MG63 (cell line): ENCODE measurements at regions not wholly inside any gene's neighbourhood (a gene's known extent, or its start where the extent isn't known, plus 50 kb on each side); places are given as distances from the start of the nearest gene placed in this dataset.

Experiments
- DNase-seq: peaks from one replicate; pipeline ENCODE4 v3.0.0-alpha.2; 2020
- H3K27me3 ChIP-seq: fragments of 250-450 bp; sonication (Bioruptor Pico); 2 replicates; pipeline ENCODE4 v1.5.1; 2020; ENCODE audit warnings: mild to moderate bottlenecking, moderate library complexity
- H3K36me3 ChIP-seq: fragments of 250-450 bp; sonication (Bioruptor Pico); 2 replicates; pipeline ENCODE4 v1.5.1; 2020; ENCODE audit warnings: mild to moderate bottlenecking, moderate library complexity
- H3K4me3 ChIP-seq: fragments of 250-450 bp; sonication (Bioruptor Pico); 2 replicates; pipeline ENCODE4 v1.5.1; 2020; ENCODE audit warnings: mild to moderate bottlenecking, moderate library complexity
- H3K9me3 ChIP-seq: fragments of 250-450 bp; sonication (Bioruptor Pico); 2 replicates; pipeline ENCODE4 v1.5.1; 2020; ENCODE audit warnings: mild to moderate bottlenecking, moderate library complexity

DNA sequence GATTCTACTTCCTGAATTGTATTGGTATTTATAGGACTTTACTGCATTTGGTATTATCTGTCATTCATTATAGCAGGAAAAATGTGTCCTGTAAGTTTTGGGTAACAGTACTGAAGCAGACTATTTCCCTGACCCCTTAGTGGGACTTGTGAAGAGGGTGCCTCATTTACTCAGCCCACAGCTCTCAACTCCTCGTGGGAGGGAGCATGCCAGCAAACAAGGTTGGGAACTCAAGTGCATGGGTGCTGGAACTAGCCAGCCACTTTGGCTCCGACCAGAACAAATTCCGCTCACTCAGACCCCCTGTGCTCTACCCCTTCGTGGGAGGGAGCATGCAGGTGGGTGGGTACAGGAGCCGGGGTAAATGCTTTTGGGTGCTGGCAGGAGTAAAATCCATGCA is 1773.5 kb upstream of the WWC1 start:
- Histone ChIP-seq H3K36me3 (no peaks in the 10 kb centered on the region), H3K27me3 (peaks cover 4% of the 10 kb centered on the region; the same call in 1 of the 2 replicates), H3K4me3 (no peak overlapping the region), H3K9me3 (no peaks in the 10 kb centered on the region)
- DNase-seq, result no peak

DNA sequence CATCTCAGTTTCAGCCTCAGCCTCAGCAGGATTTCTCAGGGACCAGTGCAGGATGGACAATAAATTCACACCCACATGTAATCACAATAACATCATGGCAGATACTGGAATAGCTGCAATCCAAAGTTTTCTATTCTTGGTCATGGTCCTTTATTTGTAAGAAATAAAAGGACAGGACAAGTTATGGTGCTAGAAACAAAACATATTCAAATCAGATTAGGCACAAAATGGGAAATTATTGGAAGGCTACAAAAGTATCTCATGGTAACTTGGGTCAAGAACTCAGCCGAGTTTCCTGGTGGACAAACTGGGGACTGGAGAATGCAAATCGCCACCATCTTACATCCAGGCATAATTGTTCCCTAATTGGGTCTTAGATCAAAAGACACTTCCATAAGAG is 1768.2 kb upstream of the WWC1 start:
- Histone ChIP-seq H3K4me3 (no peak overlapping the region), H3K9me3 (no peaks in the 10 kb centered on the region), H3K27me3 (no peaks in the 10 kb centered on the region; the same call in 1 of the 2 replicates), H3K36me3 (no peaks in the 10 kb centered on the region)
- no peak for DNase-seq

DNA sequence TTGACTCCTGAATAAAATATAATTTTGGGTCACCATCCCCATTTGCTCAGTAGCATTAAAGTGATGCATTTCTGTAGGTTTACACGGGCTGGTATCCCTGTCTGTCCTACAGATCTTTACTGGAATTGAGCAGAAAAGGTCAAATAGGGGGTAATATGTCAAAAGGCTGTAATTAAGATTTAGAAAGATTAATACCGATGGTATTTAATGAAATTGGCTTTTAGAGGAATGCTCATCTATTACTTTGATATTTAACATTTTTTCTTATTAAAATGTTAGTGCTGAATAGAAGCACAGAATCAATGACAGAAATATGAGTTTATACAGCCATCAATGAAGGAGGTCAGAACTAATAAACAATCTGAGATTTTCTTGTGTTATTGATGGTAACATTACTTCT is 1762.2 kb upstream of the WWC1 start:
- Histone ChIP-seq H3K27me3 (no peaks in the 10 kb centered on the region), H3K36me3 (no peaks in the 10 kb centered on the region), H3K4me3 (no peak overlapping the region), H3K9me3 (no peaks in the 10 kb centered on the region)
- no peak for DNase-seq

DNA sequence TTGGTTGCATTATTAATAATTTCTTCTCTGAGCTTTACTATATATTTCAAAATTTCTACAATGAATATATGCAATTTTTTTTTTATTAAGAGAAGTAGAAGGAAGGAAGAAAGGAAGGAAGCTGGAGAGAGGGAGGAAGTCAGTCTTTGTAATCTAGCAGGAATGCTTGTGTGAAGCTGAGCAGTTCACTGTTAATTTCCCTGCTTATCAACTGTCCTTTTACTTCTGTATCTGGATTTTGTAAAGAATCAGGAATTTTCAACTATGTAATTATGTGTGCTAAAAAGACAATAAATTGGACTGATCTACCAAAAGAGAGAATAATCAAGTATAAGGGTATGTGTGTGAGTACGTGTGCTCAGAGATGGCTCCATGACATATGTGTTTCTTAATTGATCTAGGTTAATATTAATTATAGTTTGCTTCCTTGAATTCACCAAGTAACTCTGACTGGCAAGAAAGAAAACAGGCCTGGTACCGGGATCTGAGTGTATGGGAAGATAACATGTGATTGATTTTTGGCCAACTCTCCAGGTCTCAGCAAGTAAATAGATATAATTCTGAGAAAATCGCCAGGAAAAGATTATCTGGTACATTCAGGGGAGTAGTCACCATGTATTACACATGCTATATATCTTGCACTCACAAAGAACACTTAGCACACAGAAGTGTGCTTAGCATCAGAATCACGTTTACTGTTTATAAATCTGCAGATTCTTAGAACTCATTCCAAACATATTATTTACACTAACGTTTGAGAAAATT is 1758.8 kb upstream of the WWC1 start:
- no peak for DNase-seq
- no peaks in the 10 kb centered on the region for H3K36me3 ChIP-seq
- H3K4me3 ChIP-seq, result no peak overlapping the region
- no peaks in the 10 kb centered on the region for H3K27me3 ChIP-seq
- no peaks in the 10 kb centered on the region for H3K9me3 ChIP-seq

DNA sequence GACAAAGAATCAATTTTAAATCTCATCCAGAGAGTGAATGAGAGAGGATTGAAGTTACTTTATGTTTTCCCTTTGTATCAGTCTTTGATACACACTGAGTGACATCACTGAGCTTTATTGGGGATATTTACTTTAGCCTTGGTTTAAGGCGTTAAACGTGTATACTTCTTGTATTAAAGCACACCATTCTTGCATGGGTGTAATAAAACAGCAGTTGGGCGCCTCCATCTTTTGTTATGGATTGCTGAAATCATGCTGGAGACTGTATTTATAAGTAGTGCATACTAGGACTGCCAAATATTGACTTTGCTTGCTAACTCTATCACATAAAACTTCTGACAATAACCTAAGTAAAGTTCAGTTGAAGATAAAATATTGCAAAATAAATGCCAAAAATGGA is 1755.8 kb upstream of the WWC1 start:
- no peaks in the 10 kb centered on the region for H3K27me3 ChIP-seq
- no peaks in the 10 kb centered on the region for H3K9me3 ChIP-seq
- no peak for DNase-seq
- no peaks in the 10 kb centered on the region for H3K36me3 ChIP-seq
- H3K4me3 ChIP-seq, result no peak overlapping the region

DNA sequence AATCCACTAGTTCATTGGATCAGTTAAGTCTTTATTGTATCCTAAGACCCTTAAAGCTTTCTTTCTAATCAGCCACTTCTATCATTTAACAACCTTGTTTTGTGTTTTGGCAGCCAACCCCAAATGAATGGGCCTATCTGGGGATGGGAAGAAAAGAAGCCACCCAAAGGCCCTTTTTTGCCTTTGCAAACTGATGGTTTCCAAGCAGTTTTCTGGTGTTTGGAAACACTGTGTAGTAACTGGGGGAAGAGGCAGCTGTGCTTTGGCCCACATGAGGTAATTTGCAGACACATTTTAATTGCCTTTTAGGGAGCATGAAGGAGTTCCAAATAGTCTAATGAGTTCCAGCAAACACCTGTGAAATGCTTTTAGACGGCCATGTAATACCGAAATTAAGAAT is 1751.3 kb upstream of the WWC1 start:
- no peak for DNase-seq
- H3K4me3 ChIP-seq, result no peak overlapping the region
- no peaks in the 10 kb centered on the region for H3K9me3 ChIP-seq
- H3K36me3 ChIP-seq, result no peaks in the 10 kb centered on the region
- H3K27me3 ChIP-seq, result no peaks in the 10 kb centered on the region

DNA sequence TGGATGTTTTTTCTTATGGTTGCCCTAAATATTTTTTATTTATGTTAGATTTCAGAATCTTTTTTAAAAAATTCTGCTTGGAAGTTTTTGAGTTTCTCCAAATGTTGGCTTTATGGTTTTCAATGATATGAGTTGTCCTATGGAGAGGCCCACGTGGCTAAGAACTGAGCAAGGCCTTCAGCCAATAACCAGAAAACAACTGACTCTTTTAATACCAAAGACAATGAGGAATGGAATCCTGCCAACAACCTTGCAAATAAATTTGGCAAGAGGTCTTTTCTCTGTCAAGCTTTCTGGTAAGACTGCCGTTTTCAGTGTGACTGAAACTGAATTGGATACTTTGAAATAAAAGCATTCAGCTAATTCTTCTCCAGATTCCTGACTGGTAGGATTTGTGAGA is 1740.1 kb upstream of the WWC1 start:
- DNase-seq, result no peak
- Histone ChIP-seq H3K4me3 (no peak overlapping the region), H3K9me3 (no peaks in the 10 kb centered on the region), H3K36me3 (no peaks in the 10 kb centered on the region), H3K27me3 (no peaks in the 10 kb centered on the region)

DNA sequence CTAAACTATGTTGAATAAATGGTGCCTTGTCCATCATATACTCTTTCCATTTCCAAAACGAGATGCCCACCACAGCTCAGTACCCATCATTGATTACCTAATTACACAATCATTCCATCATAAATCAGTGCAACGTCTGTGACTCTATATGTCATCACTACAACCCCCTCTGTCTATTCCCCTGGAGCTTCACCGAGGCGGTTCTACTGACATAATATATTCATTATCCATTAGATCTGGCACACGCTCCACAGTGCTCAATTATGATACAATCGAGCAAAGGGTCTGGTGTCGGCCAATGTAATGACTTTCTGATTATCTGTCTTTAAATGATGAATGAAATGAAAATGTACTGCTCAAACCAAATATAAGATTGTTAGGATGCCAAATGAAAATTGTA is 1737.7 kb upstream of the WWC1 start:
- no peak for DNase-seq
- no peak overlapping the region for H3K4me3 ChIP-seq
- H3K9me3 ChIP-seq, result no peaks in the 10 kb centered on the region
- H3K36me3 ChIP-seq, result no peaks in the 10 kb centered on the region
- no peaks in the 10 kb centered on the region for H3K27me3 ChIP-seq

DNA sequence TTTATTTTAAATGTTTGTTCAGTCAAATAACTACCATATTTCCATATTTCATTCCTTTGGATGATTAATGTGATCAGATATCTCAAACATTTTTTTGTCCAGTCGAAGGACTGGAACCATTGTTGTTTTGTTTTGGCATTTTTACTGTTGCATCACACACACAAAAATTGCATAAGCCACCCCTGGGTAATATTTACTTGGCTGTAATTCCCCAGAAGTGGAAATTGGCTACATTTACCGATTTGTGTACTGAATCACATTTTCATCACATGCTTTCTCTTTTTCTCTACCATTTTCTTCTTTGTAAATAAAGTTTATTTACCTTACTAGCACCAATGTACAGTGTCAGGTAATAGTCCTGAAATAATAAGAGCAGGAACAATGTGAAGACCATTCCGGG is 1729.7 kb upstream of the WWC1 start:
- no peak overlapping the region for H3K4me3 ChIP-seq
- H3K36me3 ChIP-seq, result no peaks in the 10 kb centered on the region
- no peak for DNase-seq

DNA sequence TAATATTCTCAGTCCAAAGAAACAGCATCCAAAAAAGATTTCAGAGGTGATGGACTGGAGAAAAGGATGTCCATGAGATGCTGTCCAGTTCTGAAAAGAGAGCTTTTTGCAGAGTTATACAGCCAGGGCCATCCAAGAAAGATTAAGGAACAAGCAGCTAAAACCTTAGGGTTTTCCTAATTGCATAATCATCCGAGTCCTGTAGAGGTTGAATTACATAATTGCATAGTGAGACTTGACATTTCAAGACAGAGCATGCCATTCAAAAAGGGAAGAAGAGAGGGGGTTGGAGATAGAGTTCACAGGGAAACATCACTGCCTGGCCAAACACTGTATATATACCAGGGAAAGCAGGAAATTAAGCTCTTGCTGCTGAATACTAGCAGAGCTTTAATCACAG is 1729.2 kb upstream of the WWC1 start:
- peak; percentile 10 for DNase-seq
- H3K36me3 ChIP-seq, result no peaks in the 10 kb centered on the region
- H3K4me3 ChIP-seq, result no peak overlapping the region
- no peaks in the 10 kb centered on the region for H3K27me3 ChIP-seq
- H3K9me3 ChIP-seq, result no peaks in the 10 kb centered on the region

More for the DNA sequence above, 1729.7 kb upstream of the WWC1 start:
- Histone ChIP-seq H3K27me3 (no peaks in the 10 kb centered on the region), H3K9me3 (no peaks in the 10 kb centered on the region)

DNA sequence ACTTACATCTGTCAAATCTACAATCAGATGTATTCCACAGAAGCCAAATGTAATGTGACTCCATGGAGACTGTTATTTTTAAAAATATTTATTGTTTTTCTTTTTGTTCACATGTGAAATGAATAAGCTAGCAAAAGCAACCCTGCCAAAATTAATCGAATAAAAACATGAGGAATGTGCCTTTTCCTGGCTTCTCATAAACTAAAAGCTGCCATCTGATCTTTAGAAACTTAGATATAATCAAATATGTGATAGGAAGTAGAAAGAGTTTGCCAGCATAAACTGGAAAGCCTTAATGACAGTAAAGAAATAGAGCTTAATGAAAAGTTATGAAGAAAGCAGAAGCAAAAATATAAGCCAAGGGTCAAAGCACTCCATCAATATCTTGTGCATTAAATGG is 1724.7 kb upstream of the WWC1 start:
- Histone ChIP-seq H3K4me3 (no peak overlapping the region), H3K27me3 (no peaks in the 10 kb centered on the region), H3K9me3 (no peaks in the 10 kb centered on the region), H3K36me3 (no peaks in the 10 kb centered on the region)
- DNase-seq, result no peak

DNA sequence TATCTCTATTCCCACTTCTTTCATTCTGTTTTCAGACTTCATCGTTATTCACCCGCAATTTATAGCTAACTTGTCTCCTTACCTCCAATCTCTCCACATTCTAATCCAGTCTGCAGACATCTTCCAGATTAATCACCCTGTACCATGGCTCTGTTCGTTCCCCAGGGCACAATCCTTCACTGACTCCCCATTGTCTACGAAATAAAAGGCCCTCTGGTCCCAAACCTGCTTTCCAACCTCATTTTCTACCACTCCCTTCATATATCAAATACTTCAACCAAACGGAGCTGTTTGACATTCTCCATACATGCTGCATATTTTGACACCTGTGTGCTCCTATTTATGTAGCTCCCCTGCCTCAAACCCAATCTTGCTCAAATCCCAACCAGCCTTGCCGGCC is 1720.6 kb upstream of the WWC1 start:
- Histone ChIP-seq H3K27me3 (no peaks in the 10 kb centered on the region), H3K36me3 (no peaks in the 10 kb centered on the region), H3K4me3 (no peak overlapping the region), H3K9me3 (no peaks in the 10 kb centered on the region)
- DNase-seq, result no peak

DNA sequence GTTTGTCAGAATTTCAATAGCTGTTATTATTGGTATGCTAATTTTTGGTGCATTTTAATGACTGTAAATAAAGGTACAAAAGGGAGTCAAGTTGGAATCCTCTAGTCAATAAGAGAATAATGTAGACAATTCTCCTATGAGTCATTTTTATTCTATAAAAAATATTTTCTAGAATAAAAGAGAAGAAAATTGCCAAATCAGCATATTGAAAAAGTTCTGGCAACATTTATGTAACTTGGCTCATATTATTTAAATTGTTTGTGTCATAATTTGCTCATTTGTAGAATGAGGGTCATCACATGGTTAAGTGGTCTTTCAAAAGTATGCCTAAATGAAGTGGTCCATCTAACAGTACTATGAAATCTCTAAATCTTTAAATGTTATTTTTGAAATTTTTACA is 1719.8 kb upstream of the WWC1 start:
- Histone ChIP-seq H3K27me3 (no peaks in the 10 kb centered on the region), H3K9me3 (no peaks in the 10 kb centered on the region), H3K36me3 (no peaks in the 10 kb centered on the region), H3K4me3 (no peak overlapping the region)
- no peak for DNase-seq

DNA sequence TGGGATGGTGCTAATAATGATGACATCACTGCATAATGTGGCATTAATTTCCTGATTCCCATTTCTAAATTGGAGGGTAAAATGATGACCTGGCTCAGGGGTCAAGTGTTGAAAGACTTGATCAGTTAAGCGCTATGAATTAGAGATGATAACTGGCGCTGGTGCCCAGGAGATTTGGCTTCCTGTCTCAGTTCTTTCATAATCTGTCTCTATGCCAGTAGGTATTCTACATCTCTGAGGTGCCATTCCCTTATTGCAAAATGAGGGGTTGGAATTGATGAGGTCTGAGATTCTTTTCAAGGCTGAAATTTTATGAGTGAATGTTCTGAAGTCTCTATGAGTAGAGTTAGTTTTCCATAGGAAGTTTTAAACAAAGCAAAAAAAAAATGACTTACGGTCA is 1715.1 kb upstream of the WWC1 start:
- Histone ChIP-seq H3K27me3 (no peaks in the 10 kb centered on the region), H3K36me3 (no peaks in the 10 kb centered on the region), H3K4me3 (no peak overlapping the region), H3K9me3 (no peaks in the 10 kb centered on the region)
- DNase-seq, result no peak

DNA sequence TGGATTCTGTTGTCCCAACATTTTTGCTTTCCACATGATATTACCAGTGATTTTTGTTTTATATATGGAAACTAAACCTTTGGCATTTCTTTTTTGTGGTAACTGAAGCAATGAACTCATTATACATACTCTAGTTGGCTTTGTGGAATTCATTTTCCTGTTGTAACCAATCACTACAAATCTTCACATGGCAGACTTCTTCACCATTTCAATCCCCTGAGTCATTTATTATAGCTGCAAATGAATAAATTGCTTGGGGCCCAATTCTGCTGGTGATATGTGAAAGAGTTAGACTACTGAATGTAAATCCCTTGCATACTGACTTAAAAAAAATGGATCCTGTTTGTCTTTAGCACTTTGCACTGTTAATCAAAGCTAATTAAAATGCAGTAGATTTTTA is 1709.6 kb upstream of the WWC1 start:
- H3K36me3 ChIP-seq, result no peaks in the 10 kb centered on the region
- DNase-seq, result no peak
- no peaks in the 10 kb centered on the region for H3K27me3 ChIP-seq
- no peak overlapping the region for H3K4me3 ChIP-seq
- H3K9me3 ChIP-seq, result no peaks in the 10 kb centered on the region

DNA sequence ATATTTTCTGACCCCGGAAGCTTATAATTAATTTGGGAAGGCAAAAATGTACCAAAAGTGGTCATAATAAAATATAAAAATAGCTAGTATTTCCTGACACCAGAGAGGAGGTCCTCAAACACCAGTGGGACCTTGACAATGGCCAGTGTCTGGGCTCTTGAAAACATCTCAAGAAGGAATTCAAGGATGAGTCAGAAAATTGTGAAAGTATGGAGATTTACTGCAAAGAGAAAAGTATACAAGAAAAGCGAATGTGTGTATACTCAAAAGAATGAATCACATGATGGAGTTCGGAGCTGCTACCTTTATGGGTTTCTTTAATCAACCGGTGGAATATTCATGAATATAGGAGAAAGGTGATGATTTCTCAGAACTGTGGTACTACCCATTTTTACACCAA is 1709.0 kb upstream of the WWC1 start:
- Histone ChIP-seq H3K36me3 (no peaks in the 10 kb centered on the region), H3K4me3 (no peak overlapping the region), H3K27me3 (no peaks in the 10 kb centered on the region), H3K9me3 (no peaks in the 10 kb centered on the region)
- DNase-seq, result no peak

DNA sequence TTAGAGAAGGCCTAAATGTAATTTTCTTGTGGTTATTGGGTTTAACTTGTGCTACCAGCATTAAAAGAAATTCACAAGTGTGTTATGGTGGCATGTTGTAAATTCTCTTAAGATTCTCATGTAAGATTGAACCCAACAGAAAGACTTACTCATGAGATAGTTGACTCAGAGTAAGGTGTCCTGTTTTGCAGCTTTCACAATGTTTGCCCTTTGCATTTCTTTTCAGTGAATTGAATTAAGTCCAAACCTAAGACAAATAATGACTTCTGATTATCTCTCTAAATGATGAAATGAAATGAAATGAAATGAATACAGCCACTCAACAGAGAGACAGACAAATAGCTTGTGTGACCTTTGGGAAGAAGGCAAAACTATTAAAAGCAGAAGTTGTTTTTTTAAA is 1696.9 kb upstream of the WWC1 start:
- no peaks in the 10 kb centered on the region for H3K9me3 ChIP-seq
- no peaks in the 10 kb centered on the region for H3K36me3 ChIP-seq
- H3K27me3 ChIP-seq, result no peaks in the 10 kb centered on the region
- no peak overlapping the region for H3K4me3 ChIP-seq
- no peak for DNase-seq

DNA sequence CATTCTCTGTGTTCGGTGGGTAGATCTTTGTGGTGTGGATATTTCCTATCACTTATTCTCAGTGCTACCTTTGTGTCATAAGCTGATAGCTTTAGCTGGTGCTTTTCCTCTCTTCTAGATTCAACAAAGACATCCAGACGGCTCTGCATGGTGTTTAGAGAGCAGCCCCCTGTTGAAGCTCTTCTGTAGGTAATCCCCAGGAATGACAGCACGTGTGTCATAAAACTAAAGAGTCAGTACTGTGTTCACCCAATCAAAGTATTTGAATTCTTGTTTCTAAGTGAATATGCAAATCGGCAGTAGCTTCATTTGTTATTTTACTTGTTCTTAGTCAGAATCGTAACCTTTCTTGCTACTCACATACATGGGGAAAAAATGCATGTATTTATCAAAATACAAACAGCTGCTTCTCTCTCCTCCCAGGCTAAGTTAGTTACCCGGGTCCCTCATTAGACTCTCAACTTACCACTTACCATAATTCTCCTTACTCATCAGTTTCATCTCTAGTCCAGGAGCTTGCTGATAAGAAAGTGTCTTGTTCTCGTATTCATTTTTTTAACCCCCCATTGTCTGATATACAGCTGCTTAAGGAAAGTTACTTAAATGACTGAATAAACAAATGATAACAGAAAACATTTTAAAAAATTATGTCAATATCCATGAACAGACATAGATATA is 1696.0 kb upstream of the WWC1 start:
- DNase-seq, result no peak
- H3K36me3 ChIP-seq, result no peaks in the 10 kb centered on the region
- H3K4me3 ChIP-seq, result no peak overlapping the region
- H3K9me3 ChIP-seq, result no peaks in the 10 kb centered on the region
- no peaks in the 10 kb centered on the region for H3K27me3 ChIP-seq
